ENCODE measurements at regions not wholly inside any gene's neighbourhood (a gene's known extent, or its start where the extent isn't known, plus 50 kb on each side); places are given as distances from the start of the nearest gene placed in this dataset.

- no peak for TF ChIP-seq POLR2A (IDR thresholded peaks at IDR 0.05)
- TF ChIP-seq, protein P1, sequence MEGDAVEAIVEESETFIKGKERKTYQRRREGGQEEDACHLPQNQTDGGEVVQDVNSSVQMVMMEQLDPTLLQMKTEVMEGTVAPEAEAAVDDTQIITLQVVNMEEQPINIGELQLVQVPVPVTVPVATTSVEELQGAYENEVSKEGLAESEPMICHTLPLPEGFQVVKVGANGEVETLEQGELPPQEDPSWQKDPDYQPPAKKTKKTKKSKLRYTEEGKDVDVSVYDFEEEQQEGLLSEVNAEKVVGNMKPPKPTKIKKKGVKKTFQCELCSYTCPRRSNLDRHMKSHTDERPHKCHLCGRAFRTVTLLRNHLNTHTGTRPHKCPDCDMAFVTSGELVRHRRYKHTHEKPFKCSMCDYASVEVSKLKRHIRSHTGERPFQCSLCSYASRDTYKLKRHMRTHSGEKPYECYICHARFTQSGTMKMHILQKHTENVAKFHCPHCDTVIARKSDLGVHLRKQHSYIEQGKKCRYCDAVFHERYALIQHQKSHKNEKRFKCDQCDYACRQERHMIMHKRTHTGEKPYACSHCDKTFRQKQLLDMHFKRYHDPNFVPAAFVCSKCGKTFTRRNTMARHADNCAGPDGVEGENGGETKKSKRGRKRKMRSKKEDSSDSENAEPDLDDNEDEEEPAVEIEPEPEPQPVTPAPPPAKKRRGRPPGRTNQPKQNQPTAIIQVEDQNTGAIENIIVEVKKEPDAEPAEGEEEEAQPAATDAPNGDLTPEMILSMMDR (IDR thresholded peaks at IDR 0.05): no peak
- Histone ChIP-seq H3K27me3 (no peaks in the 10 kb centered on the region), H3K9me3 (replicated peaks in 1 of 3) (peaks cover 0 to 7% (median 0%) of the 10 kb centered on the region in 3 donors), H3K4me3 (no peak overlapping the region), H3K36me3 (replicated peaks in 1 of 2) (no peaks in the 10 kb centered on the region), H3K27ac (no peak overlapping the region), H3K4me1 (replicated peaks in 1 of 2) (no peaks in the 10 kb centered on the region)
- intact Hi-C loops (cut with DNase I): no loop called here
- 62 to 73% (median 67%) methylated on average over 3 of the region's 3 CpGs for WGBS, 4 donors
- no peak for DNase-seq
Measured at GRCh38 chr14:30084811-30085210, 157.2 kb upstream of the PRKD1 start.

DNA sequence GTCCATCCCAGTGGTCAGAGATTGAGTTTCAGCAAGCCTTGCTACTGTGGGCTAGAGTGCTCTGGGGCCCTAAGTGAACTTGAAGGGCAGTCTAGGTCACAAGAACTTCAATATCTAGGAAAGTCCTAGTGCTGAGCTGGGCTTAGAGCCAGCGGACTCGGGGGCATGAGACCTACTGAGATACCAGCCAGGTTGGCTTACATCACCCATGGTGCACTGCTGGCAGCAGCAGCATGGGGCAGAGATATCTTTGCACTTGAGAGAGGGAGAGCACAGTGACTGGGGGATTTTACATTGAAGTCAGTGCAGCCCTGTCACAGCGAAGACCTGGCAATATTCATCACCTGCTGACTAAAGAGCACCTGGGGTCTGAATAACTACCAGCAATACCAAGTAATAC is 158.3 kb upstream of the PRKD1 start:
- intact Hi-C loops (cut with DNase I): no loop called here
- no peak for TF ChIP-seq POLR2A (IDR thresholded peaks at IDR 0.05)
- TF ChIP-seq, protein P1 (IDR thresholded peaks at IDR 0.05): no peak
- DNase-seq: no peak

GRCh38 chr14:30088620-30089019 is 161.0 kb upstream of the PRKD1 start:
- Histone ChIP-seq H3K9me3 (replicated peaks in 1 of 3) (peaks cover 0 to 7% (median 0%) of the 10 kb centered on the region in 3 donors), H3K4me3 (no peak overlapping the region), H3K36me3 (replicated peaks in 1 of 2) (no peaks in the 10 kb centered on the region), H3K4me1 (replicated peaks in 1 of 2) (no peaks in the 10 kb centered on the region), H3K27ac (no peak overlapping the region), H3K27me3 (no peaks in the 10 kb centered on the region)
- no peak for DNase-seq
- 59 to 70% (median 68%) methylated on average over 4 of the region's 4 CpGs for WGBS, 4 donors
- no peak for TF ChIP-seq POLR2A (IDR thresholded peaks at IDR 0.05)
- TF ChIP-seq, protein P1 (IDR thresholded peaks at IDR 0.05): no peak
- intact Hi-C loops (cut with DNase I): no loop called here

More for the DNA sequence above, 158.3 kb upstream of the PRKD1 start:
- Histone ChIP-seq H3K4me3 (no peak overlapping the region), H3K9me3 (replicated peaks in 1 of 3) (peaks cover 0 to 7% (median 0%) of the 10 kb centered on the region in 3 donors), H3K36me3 (replicated peaks in 1 of 2) (no peaks in the 10 kb centered on the region), H3K4me1 (replicated peaks in 1 of 2) (no peaks in the 10 kb centered on the region), H3K27ac (no peak overlapping the region), H3K27me3 (no peaks in the 10 kb centered on the region)
- 88 to 94% (median 92%) methylated on average over 2 to 3 of the region's 3 CpGs for WGBS, 4 donors

- intact Hi-C loops (cut with DNase I): no loop called here
- no peaks in the 10 kb centered on the region for H3K4me1 ChIP-seq (replicated peaks in 1 of 2)
- DNase-seq: no peak
- H3K4me3 ChIP-seq: no peak overlapping the region
- H3K27me3 ChIP-seq: no peaks in the 10 kb centered on the region
- no peak for TF ChIP-seq POLR2A (IDR thresholded peaks at IDR 0.05)
- TF ChIP-seq, protein P1 (IDR thresholded peaks at IDR 0.05): no peak
- WGBS, 4 donors: 66 to 76% (median 75%) methylated on average over 2 of the region's 2 CpGs
- H3K9me3 ChIP-seq (replicated peaks in 1 of 3): no peaks in the 10 kb centered on the region
- H3K27ac ChIP-seq: no peak overlapping the region
- no peaks in the 10 kb centered on the region for H3K36me3 ChIP-seq (replicated peaks in 1 of 2)
Measured at GRCh38 chr14:30108975-30109700, 181.5 kb upstream of the PRKD1 start.
